MM.1S (cell line): ENCODE measurements at regions not wholly inside any gene's neighbourhood (a gene's known extent, or its start where the extent isn't known, plus 50 kb on each side); places are given as distances from the start of the nearest gene placed in this dataset.

Source experiments
- DNase-seq: peaks from one replicate; pipeline ENCODE4 v3.0.0-alpha.2; 2015
- H2AFZ ChIP-seq: fragments of 300-600 bp; sonication (generic); 2 replicates; pipeline ENCODE4 v1.6.0; 2016; ENCODE audit warnings: antibody characterized with exemption, low read length
- H3F3A ChIP-seq: fragments of 300-600 bp; sonication (generic); 2 replicates; pipeline ENCODE4 v1.6.1; 2016; ENCODE audit warnings: mild to moderate bottlenecking, antibody characterized with exemption, low read length, moderate library complexity, mixed read lengths; ENCODE audit not compliant: insufficient read depth
- H3K27ac ChIP-seq: fragments of 300-600 bp; sonication (generic); 2 replicates; pipeline ENCODE4 v1.5.1; 2016; ENCODE audit warnings: mild to moderate bottlenecking, low read length
- H3K27me3 ChIP-seq: fragments of 300-600 bp; sonication (generic); replicated peaks from 2 replicates; pipeline ENCODE4 v1.6.0; 2016; ENCODE audit warnings: low read length; ENCODE audit not compliant: insufficient read depth
- H3K36me3 ChIP-seq: fragments of 300-600 bp; sonication (generic); replicated peaks from 2 replicates; pipeline ENCODE4 v1.6.1; 2016; ENCODE audit warnings: mild to moderate bottlenecking, low read length, mixed read lengths; ENCODE audit not compliant: insufficient read depth
- H3K4me1 ChIP-seq: fragments of 300-600 bp; sonication (generic); 2 replicates; pipeline ENCODE4 v1.6.1; 2016; ENCODE audit warnings: low read length, mixed read lengths
- H3K4me2 ChIP-seq: fragments of 300-600 bp; sonication (generic); 2 replicates; pipeline ENCODE4 v1.6.0; 2016; ENCODE audit warnings: low read depth, low read length
- H3K4me3 ChIP-seq: fragments of 300-600 bp; sonication (generic); 2 replicates; pipeline ENCODE4 v1.5.1; 2016; ENCODE audit warnings: low read length, mixed read lengths
- H3K79me2 ChIP-seq: fragments of 300-600 bp; sonication (generic); 2 replicates; pipeline ENCODE4 v1.6.1; 2016; ENCODE audit warnings: mixed run types, low read length, mixed read lengths
- H3K9ac ChIP-seq: fragments of 300-600 bp; sonication (generic); 2 replicates; pipeline ENCODE4 v1.6.1; 2016; ENCODE audit warnings: low read length, mixed read lengths
- H3K9me2 ChIP-seq: fragments of 300-600 bp; sonication (generic); replicated peaks from 2 replicates; pipeline ENCODE4 v1.6.1; 2016; ENCODE audit warnings: mild to moderate bottlenecking, low read length, mixed read lengths; ENCODE audit not compliant: insufficient read depth
- H3K9me3 ChIP-seq: fragments of 300-600 bp; sonication (generic); replicated peaks from 2 replicates; pipeline ENCODE4 v1.6.1; 2016; ENCODE audit warnings: mild to moderate bottlenecking, low read length, mixed read lengths; ENCODE audit not compliant: insufficient read depth
- H4K20me1 ChIP-seq: fragments of 300-600 bp; sonication (generic); 2 replicates; pipeline ENCODE4 v1.6.1; 2016; ENCODE audit warnings: mild to moderate bottlenecking, low read length, moderate library complexity, mixed read lengths; ENCODE audit not compliant: insufficient read depth
- EZH2 ChIP-seq: fragments of 300-600 bp; sonication (generic); optimal IDR thresholded peaks from 2 replicates; pipeline ENCODE3; 2017; ENCODE audit warnings: low read depth, mild to moderate bottlenecking, antibody characterized with exemption, low read length, mixed read lengths
- EZH2phosphoT487 ChIP-seq: fragments of 300-600 bp; sonication (generic); IDR thresholded peaks from 2 replicates; pipeline ENCODE4 v1.6.1; 2018; ENCODE audit warnings: antibody characterized with exemption, low read length
- TF ChIP-seq, protein P1 (sequence below): fragments of 300-600 bp; sonication (generic); IDR thresholded peaks from 2 replicates; pipeline ENCODE4 v1.5.1; 2016; ENCODE audit warnings: antibody characterized with exemption, low read length, mixed read lengths

DNA sequence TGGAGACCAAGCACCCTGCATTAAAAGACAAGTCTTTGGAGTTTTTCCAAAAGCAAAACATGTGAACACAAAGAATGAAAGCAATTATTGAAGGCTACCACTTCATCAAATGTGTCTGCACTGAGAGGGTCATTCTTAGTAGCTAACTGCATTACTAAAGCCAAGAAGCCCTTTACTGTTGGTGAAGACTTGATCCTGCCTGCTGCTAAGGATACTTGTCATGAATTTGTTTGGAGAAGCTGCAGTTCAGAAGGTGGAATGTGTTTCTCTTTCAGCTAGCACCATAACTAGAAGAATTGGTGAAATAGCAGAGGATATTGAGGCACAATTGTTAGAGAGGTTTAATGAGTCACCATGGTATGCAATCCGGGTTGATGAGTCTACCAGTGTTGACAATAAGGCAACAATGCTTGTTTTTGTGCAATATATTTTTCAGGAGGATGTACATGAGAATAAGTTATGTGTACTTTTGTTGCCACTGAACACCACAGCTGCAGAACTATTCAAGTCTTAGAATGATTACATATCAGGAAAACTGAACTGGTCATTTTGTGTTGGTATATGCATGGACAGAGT, 457.3 kb upstream of the ISX start:
- Histone ChIP-seq H4K20me1 (no peaks in the 10 kb centered on the region), H3F3A (no peaks in the 10 kb centered on the region), H3K4me3 (no peak overlapping the region), H3K36me3 (no peaks in the 10 kb centered on the region), H3K9ac (no peak overlapping the region), H3K79me2 (no peaks in the 10 kb centered on the region), H3K9me2 (no peaks in the 10 kb centered on the region), H3K27ac (no peak overlapping the region), H3K9me3 (no peaks in the 10 kb centered on the region), H3K27me3 (no peaks in the 10 kb centered on the region), H3K4me2 (no peak overlapping the region), H3K4me1 (no peaks in the 10 kb centered on the region), H2AFZ (no peak overlapping the region)
- DNase-seq: no peak
- TF ChIP-seq, protein P1, sequence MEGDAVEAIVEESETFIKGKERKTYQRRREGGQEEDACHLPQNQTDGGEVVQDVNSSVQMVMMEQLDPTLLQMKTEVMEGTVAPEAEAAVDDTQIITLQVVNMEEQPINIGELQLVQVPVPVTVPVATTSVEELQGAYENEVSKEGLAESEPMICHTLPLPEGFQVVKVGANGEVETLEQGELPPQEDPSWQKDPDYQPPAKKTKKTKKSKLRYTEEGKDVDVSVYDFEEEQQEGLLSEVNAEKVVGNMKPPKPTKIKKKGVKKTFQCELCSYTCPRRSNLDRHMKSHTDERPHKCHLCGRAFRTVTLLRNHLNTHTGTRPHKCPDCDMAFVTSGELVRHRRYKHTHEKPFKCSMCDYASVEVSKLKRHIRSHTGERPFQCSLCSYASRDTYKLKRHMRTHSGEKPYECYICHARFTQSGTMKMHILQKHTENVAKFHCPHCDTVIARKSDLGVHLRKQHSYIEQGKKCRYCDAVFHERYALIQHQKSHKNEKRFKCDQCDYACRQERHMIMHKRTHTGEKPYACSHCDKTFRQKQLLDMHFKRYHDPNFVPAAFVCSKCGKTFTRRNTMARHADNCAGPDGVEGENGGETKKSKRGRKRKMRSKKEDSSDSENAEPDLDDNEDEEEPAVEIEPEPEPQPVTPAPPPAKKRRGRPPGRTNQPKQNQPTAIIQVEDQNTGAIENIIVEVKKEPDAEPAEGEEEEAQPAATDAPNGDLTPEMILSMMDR: no peak

DNA sequence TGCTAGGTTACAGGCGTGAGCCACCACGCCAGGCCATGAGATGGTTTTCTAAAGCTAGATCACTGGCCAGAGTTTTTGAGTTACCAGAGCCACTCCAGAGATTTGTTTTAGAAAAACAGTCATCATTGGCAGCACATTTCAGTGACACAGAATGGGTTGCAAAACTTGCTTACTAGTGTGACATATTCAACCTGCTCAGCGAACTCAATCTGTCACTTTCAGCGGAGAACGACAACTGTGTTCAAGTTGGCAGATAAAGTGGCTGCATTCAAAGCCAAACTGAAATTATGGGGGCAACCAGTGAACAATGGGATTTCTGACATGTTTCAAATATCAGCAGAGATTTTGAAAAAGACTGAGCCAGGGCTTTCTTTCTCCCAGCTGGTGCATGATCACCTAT, 456.3 kb upstream of the ISX start:
- Histone ChIP-seq H2AFZ (no peak overlapping the region), H3K4me1 (no peaks in the 10 kb centered on the region), H3K4me2 (no peak overlapping the region), H3K4me3 (no peak overlapping the region), H4K20me1 (no peaks in the 10 kb centered on the region), H3K36me3 (no peaks in the 10 kb centered on the region), H3K27ac (no peak overlapping the region), H3K9ac (no peak overlapping the region), H3K9me3 (no peaks in the 10 kb centered on the region), H3K79me2 (no peaks in the 10 kb centered on the region), H3K9me2 (no peaks in the 10 kb centered on the region), H3F3A (no peaks in the 10 kb centered on the region), H3K27me3 (no peaks in the 10 kb centered on the region)
- TF ChIP-seq EZH2 (no peak), EZH2phosphoT487 (no peak)
- TF ChIP-seq, protein P1: no peak
- DNase-seq: no peak

DNA sequence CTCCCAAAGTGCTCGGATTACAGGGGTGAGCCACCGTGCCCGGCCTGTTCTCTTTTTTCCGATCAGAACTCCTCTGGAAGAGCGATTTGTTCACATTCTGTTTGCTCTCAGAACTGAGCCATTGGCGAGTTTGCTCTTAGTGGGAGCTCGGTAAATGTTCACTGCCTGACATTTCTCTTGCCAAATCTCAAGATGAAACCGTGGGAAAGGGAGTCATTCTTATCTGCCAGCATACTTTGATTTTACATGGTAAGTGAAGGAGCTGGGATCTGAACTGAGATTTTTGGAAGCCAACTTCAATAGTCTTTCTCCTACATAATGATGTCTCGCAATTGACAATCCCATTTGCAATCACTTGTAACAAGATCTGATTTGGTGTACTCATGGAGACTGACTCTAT, 445.8 kb upstream of the ISX start:
- H3K4me1 ChIP-seq: peaks cover 14% of the 10 kb centered on the region
- no peaks in the 10 kb centered on the region for H3K27me3 ChIP-seq
- H3K4me2 ChIP-seq: peak overlapping the region; percentile 36; the same call in 1 of the 2 replicates
- no peaks in the 10 kb centered on the region for H4K20me1 ChIP-seq
- H3K27ac ChIP-seq: no peak overlapping the region
- no peaks in the 10 kb centered on the region for H3K9me2 ChIP-seq
- H3F3A ChIP-seq: peaks cover 9% of the 10 kb centered on the region; the same call in 1 of the 2 replicates
- H3K79me2 ChIP-seq: no peaks in the 10 kb centered on the region
- no peak overlapping the region for H3K9ac ChIP-seq
- no peak overlapping the region for H3K4me3 ChIP-seq
- no peak overlapping the region for H2AFZ ChIP-seq
- H3K9me3 ChIP-seq: no peaks in the 10 kb centered on the region
- DNase-seq: no peak
- no peaks in the 10 kb centered on the region for H3K36me3 ChIP-seq
- no peak for TF ChIP-seq EZH2
- TF ChIP-seq, protein P1: no peak
